ENCODE measurements at regions not wholly inside any gene's neighbourhood (a gene's known extent, or its start where the extent isn't known, plus 50 kb on each side); places are given as distances from the start of the nearest gene placed in this dataset.

DNA sequence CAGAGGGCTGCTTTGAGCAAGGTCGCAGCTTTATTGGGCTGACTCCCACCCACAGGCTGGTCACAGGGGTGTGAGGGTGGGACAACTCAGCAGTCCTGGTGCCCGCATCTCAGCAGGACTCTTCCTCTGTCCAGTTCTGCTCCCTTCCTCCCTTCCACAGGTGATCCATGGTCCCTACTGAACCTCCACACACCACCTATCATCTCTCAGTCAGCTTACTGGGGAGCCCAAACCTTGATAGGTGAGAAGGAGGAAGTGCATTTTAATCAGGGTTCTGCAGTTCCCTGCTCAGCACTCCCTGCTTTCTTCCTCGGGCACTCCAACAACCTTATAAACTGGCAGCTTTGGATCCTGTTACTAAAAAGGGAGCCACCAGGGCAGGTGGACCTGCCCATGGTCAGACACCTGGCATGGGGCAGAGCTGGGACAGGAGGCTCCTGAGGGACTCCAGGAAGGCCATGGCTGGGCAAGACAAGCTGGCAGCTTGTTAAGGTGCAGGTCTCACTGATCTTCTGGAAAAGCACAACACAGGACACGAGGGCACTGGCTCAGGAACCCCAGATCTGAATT, 664.6 kb downstream of the BCL11B start:
- H3K27ac ChIP-seq (replicated peaks): no peak overlapping the region
- no peak for DNase-seq (ENCODE audit: low read depth in 1 of 2, low spot score in 1 of 2)
- 0 out of 2 replicates have a peak, but pooled peaks have one; percentile 24 for TF ChIP-seq SPI1 (IDR thresholded peaks at IDR 0.05; ENCODE audit: borderline replicate concordance, low read depth)
- TF ChIP-seq, protein P1, sequence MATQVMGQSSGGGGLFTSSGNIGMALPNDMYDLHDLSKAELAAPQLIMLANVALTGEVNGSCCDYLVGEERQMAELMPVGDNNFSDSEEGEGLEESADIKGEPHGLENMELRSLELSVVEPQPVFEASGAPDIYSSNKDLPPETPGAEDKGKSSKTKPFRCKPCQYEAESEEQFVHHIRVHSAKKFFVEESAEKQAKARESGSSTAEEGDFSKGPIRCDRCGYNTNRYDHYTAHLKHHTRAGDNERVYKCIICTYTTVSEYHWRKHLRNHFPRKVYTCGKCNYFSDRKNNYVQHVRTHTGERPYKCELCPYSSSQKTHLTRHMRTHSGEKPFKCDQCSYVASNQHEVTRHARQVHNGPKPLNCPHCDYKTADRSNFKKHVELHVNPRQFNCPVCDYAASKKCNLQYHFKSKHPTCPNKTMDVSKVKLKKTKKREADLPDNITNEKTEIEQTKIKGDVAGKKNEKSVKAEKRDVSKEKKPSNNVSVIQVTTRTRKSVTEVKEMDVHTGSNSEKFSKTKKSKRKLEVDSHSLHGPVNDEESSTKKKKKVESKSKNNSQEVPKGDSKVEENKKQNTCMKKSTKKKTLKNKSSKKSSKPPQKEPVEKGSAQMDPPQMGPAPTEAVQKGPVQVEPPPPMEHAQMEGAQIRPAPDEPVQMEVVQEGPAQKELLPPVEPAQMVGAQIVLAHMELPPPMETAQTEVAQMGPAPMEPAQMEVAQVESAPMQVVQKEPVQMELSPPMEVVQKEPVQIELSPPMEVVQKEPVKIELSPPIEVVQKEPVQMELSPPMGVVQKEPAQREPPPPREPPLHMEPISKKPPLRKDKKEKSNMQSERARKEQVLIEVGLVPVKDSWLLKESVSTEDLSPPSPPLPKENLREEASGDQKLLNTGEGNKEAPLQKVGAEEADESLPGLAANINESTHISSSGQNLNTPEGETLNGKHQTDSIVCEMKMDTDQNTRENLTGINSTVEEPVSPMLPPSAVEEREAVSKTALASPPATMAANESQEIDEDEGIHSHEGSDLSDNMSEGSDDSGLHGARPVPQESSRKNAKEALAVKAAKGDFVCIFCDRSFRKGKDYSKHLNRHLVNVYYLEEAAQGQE (IDR thresholded peaks at IDR 0.05; ENCODE audit: insufficient replicate concordance, low read depth): no peak
- no peak overlapping the region for H3K4me3 ChIP-seq (replicated peaks; ENCODE audit: insufficient read depth, low read length)
- H3K27me3 ChIP-seq (ENCODE audit: insufficient read depth, poor library complexity, severe bottlenecking): no peaks in the 10 kb centered on the region

DNA sequence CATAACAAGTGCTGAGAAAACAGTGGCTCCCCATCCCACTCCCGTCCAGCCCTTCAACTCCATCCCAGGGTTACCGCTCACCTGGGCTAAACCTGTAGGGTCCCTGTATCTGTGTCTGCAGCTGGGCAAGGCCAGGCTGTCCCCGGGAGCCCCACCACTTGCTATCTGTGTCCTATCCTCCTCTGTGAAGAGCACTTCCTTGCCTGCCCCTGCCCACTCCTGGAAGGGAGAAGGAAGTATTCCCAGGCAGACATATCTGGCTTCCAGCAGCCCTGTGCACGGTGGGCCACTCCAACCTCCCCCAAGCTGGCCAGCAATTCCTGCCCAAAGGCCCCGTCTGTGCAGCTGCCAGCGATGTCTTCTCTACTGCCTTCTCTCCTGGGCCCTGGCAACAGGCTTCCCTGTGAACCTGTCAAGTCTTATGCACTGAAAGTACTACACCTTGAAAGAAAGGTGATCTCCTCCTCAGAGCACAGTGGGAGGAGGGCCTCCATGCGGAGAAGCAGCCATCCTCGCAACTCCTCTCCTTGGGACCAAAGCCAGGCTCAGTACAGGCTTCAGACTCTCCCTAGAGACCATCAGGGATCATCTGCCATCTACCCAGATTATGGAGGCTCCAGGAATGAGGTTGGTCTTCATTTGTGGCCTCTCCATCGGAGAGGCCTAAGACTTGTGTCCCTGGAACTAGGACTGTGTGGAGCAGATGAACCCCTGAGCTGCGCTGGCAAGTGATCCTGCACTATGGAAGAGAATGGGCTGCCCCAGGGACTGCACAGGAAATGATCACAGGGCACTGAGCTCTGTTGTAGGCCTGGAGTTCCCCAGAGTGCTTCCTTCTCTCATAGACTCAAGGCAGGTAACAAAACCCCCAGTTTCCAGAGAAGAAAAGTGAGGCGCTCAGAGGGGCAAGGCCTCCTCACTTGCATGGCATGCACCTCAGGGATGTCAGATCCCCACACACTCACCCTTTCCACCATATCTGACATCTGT, 663.6 kb downstream of the BCL11B start:
- TF ChIP-seq GABPA (IDR thresholded peaks at IDR 0.05; ENCODE audit: low read depth) (no peak), POLR2AphosphoS5 (IDR thresholded peaks at IDR 0.05; ENCODE audit: low read depth) (no peak), SPI1 (IDR thresholded peaks at IDR 0.05; ENCODE audit: borderline replicate concordance, low read depth) (no peak)
- TF ChIP-seq, protein P2, sequence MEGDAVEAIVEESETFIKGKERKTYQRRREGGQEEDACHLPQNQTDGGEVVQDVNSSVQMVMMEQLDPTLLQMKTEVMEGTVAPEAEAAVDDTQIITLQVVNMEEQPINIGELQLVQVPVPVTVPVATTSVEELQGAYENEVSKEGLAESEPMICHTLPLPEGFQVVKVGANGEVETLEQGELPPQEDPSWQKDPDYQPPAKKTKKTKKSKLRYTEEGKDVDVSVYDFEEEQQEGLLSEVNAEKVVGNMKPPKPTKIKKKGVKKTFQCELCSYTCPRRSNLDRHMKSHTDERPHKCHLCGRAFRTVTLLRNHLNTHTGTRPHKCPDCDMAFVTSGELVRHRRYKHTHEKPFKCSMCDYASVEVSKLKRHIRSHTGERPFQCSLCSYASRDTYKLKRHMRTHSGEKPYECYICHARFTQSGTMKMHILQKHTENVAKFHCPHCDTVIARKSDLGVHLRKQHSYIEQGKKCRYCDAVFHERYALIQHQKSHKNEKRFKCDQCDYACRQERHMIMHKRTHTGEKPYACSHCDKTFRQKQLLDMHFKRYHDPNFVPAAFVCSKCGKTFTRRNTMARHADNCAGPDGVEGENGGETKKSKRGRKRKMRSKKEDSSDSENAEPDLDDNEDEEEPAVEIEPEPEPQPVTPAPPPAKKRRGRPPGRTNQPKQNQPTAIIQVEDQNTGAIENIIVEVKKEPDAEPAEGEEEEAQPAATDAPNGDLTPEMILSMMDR (IDR thresholded peaks at IDR 0.05; ENCODE audit: insufficient read depth, low read length): no peak
- TF ChIP-seq, protein P1 (IDR thresholded peaks at IDR 0.05; ENCODE audit: insufficient replicate concordance, low read depth): no peak
- Histone ChIP-seq H3K27ac (replicated peaks) (no peak overlapping the region), H3K27me3 (ENCODE audit: insufficient read depth, poor library complexity, severe bottlenecking) (no peaks in the 10 kb centered on the region), H3K4me3 (replicated peaks; ENCODE audit: insufficient read depth, low read length) (no peak overlapping the region)
- no peak for DNase-seq (ENCODE audit: low read depth in 1 of 2, low spot score in 1 of 2)

DNA sequence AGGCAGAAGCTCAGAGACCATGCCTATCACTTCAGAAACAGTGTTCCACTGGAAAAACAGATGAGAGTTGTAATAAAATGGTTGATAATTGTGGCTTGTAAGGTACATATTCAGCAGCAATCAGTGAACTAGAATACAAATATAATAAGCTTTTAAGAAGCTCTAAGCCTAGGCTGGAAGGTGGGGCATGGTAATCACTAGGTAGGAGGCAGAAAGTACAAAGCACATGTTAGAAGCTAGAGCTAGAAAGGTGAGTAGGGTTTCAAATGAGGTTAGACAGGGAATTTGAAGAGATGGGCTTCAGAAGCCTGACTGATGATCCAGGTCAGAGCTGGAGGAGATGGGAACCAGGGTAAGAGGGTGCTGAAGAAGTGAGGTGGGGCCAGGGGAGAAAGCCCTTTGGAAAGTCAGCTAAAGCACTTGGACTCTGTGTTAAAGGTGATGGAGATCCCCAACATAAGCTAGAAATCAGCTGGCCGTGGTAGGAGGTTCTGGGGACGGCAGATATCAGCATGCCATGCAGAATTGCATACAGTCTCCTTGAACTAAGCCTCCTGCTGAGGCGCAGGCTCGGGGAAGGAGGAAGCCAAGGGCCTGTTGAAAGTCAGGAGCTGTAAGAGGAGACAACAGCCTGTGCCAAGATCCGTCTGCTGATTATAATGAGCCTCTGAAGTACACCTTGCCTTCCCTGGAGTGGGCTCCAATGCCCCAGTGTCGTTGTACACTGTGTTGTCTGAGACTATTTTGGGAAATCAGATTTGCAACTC, 659.4 kb downstream of the BCL11B start:
- H3K4me3 ChIP-seq (replicated peaks; ENCODE audit: insufficient read depth, low read length): no peak overlapping the region
- DNase-seq (ENCODE audit: low read depth in 1 of 2, low spot score in 1 of 2): no peak
- TF ChIP-seq GABPA (IDR thresholded peaks at IDR 0.05; ENCODE audit: low read depth) (no peak), SPI1 (IDR thresholded peaks at IDR 0.05; ENCODE audit: borderline replicate concordance, low read depth) (no peak), POLR2AphosphoS5 (IDR thresholded peaks at IDR 0.05; ENCODE audit: low read depth) (no peak)
- TF ChIP-seq, protein P2 (IDR thresholded peaks at IDR 0.05; ENCODE audit: insufficient read depth, low read length): no peak
- TF ChIP-seq, protein P1 (IDR thresholded peaks at IDR 0.05; ENCODE audit: insufficient replicate concordance, low read depth): no peak
- H3K27ac ChIP-seq (replicated peaks): no peak overlapping the region
- no peaks in the 10 kb centered on the region for H3K27me3 ChIP-seq (ENCODE audit: insufficient read depth, poor library complexity, severe bottlenecking)
